ENCODE measurements at regions not wholly inside any gene's neighbourhood (a gene's known extent, or its start where the extent isn't known, plus 50 kb on each side); places are given as distances from the start of the nearest gene placed in this dataset.

DNA sequence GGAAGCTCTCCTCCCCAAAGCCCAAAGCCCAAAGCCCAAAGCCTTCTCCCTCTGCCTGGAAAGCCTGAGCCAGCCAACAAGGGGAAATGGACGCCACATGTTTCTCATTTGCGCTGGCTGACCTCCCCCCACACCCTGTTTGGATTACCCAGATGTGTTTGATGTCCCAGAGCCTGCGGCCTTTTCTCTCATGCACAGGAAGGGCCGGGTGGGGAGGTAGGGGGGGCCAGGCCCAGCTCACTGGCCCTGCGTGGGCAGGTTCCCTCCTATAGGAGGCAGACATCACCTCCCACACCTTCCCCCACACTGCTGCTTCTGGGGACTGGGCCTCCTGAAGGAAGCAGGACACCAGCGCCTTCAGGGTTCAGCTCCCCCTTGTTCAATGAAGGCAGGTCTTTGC is 116.3 kb downstream of the NAV1 start:
- TF ChIP-seq, protein P1, sequence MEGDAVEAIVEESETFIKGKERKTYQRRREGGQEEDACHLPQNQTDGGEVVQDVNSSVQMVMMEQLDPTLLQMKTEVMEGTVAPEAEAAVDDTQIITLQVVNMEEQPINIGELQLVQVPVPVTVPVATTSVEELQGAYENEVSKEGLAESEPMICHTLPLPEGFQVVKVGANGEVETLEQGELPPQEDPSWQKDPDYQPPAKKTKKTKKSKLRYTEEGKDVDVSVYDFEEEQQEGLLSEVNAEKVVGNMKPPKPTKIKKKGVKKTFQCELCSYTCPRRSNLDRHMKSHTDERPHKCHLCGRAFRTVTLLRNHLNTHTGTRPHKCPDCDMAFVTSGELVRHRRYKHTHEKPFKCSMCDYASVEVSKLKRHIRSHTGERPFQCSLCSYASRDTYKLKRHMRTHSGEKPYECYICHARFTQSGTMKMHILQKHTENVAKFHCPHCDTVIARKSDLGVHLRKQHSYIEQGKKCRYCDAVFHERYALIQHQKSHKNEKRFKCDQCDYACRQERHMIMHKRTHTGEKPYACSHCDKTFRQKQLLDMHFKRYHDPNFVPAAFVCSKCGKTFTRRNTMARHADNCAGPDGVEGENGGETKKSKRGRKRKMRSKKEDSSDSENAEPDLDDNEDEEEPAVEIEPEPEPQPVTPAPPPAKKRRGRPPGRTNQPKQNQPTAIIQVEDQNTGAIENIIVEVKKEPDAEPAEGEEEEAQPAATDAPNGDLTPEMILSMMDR (IDR thresholded peaks at IDR 0.05) = no peak
- no peak for TF ChIP-seq POLR2A (IDR thresholded peaks at IDR 0.05)

All from right lobe of liver (tissue), 4 donors.